GM12892 (cell line): ENCODE measurements at regions not wholly inside any gene's neighbourhood (a gene's known extent, or its start where the extent isn't known, plus 50 kb on each side); places are given as distances from the start of the nearest gene placed in this dataset.

Experiments
- POLR2A ChIP-seq: IDR thresholded peaks from 2 replicates; pipeline ENCODE4 v1.6.1; 2011; ENCODE audit warnings: low read depth, low read length, control low read depth
- POLR2AphosphoS5 ChIP-seq: IDR thresholded peaks from 2 replicates; pipeline ENCODE4 v1.6.1; 2011; ENCODE audit warnings: low read depth, low read length, control low read depth
- TAF1 ChIP-seq: IDR thresholded peaks from 2 replicates; pipeline ENCODE4 v1.6.1; 2011; ENCODE audit warnings: low read depth, mild to moderate bottlenecking, control low read depth, low read length, borderline replicate concordance

DNA sequence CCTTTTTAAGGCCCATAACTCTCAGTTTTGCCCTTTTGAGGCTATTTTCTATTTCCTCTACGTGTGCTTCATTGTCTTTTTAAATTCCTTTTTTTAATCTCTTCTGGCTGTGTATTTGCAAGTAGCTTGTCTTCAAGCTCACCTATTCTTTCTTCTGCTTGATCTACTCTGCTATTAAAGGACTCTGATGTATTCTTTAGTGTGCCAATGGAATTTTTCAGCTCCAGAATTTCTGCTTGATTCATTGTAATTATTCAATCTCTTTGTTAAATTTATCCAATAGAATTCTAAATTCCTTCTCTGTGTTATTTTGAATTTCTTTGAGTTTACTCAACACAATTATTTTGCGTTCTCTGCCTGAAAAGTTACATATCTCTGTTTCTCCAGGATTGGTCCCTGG is 178.7 kb downstream of the FAM170A start:
- TF ChIP-seq POLR2A (no peak), POLR2AphosphoS5 (no peak), TAF1 (no peak)
